ENCODE measurements at regions not wholly inside any gene's neighbourhood (a gene's known extent, or its start where the extent isn't known, plus 50 kb on each side); places are given as distances from the start of the nearest gene placed in this dataset.

DNA sequence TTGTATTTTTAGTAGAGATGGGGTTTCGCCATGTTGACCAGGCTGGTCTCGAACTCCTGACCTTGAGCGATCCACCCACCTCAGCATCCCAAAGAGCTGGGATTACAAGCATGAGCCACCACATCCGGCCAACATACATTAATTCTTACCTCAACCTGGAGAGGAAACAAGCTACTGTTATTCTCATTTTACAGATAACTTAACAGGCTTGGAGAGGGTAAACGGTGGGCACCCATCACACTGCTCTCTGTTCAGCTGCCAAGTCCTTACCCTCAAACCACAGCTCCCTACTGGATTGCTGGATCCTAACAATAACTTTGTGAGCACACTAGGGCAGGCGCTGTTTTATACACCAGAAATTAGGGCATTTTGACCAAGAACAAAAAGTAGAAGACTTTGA, 93.6 kb upstream of the BARHL2 start:
- H3K36me3 ChIP-seq, result no peaks in the 10 kb centered on the region
- ATAC-seq, result no peak
- H3K27me3 ChIP-seq, result no peaks in the 10 kb centered on the region
- H3K4me1 ChIP-seq, result no peaks in the 10 kb centered on the region
- no peak overlapping the region for H3K27ac ChIP-seq
- H3K4me3 ChIP-seq, result no peak overlapping the region
- peaks cover 0 to 6% (median 0%) of the 10 kb centered on the region in 3 donors for H3K9me3 ChIP-seq
- 81 to 87% methylated on average over 3 to 6 of the region's 6 CpGs for WGBS, 2 donors (ENCODE audit: low coverage in 1 of 2)
- no peak for TF ChIP-seq POLR2AphosphoS5 (IDR thresholded peaks at IDR 0.05)
- no peak for TF ChIP-seq POLR2A (IDR thresholded peaks at IDR 0.05)
- TF ChIP-seq, protein P1, sequence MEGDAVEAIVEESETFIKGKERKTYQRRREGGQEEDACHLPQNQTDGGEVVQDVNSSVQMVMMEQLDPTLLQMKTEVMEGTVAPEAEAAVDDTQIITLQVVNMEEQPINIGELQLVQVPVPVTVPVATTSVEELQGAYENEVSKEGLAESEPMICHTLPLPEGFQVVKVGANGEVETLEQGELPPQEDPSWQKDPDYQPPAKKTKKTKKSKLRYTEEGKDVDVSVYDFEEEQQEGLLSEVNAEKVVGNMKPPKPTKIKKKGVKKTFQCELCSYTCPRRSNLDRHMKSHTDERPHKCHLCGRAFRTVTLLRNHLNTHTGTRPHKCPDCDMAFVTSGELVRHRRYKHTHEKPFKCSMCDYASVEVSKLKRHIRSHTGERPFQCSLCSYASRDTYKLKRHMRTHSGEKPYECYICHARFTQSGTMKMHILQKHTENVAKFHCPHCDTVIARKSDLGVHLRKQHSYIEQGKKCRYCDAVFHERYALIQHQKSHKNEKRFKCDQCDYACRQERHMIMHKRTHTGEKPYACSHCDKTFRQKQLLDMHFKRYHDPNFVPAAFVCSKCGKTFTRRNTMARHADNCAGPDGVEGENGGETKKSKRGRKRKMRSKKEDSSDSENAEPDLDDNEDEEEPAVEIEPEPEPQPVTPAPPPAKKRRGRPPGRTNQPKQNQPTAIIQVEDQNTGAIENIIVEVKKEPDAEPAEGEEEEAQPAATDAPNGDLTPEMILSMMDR (IDR thresholded peaks at IDR 0.05), result no peak
- no peak for TF ChIP-seq EP300 (IDR thresholded peaks at IDR 0.05)

DNA sequence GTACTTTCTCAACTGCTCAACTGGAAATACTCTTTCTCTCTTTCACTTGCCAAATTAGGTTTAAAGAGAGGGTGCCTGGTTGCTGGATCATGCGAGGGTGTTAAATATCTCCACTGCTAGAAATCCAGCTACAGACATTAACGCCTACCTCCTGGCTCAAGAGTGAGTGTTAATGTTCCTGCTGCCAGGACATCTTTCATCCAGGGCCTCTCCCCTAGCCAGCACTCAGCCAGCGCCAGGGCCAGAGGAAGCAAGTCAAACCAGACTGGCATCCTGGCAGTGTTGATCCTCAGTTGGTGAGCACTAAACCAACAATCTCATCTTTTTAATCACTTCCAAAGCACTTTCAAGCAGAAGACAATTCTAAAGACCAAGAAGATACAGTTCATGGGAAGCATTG, 92.9 kb upstream of the BARHL2 start:
- TF ChIP-seq, protein P1 (IDR thresholded peaks at IDR 0.05), result no peak
- H3K4me1 ChIP-seq, result no peaks in the 10 kb centered on the region
- no peaks in the 10 kb centered on the region for H3K27me3 ChIP-seq
- peaks cover 0 to 6% (median 0%) of the 10 kb centered on the region in 3 donors for H3K9me3 ChIP-seq
- no peak overlapping the region for H3K4me3 ChIP-seq
- 40 to 50% methylated on average over 3 of the region's 3 CpGs for WGBS, 2 donors (ENCODE audit: low coverage in 1 of 2)
- ATAC-seq, result no peak
- no peak overlapping the region for H3K27ac ChIP-seq
- no peaks in the 10 kb centered on the region for H3K36me3 ChIP-seq

DNA sequence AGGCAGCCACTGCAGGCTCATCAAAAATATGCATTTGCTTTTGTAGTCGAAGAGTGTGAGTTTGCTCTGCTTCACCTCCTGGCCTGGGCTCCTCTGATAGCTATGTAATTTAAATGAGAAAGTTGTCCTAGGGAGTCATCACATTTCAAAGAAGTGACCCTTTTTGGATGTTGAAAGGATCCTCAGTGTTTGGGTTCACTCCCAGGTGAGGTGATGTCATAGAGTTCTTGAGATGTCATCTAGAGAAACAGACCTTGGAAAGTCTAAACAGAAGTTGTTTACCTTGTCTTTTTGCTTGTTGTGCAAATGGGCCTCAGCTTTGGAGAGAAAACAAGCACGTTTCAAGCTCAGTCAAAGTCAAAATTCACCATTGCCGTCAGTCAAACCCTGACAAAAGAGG, 92.0 kb upstream of the BARHL2 start:
- H3K27me3 ChIP-seq, result no peaks in the 10 kb centered on the region
- no peak overlapping the region for H3K4me3 ChIP-seq
- no peak for ATAC-seq
- H3K9me3 ChIP-seq, result peaks cover 0 to 11% (median 0%) of the 10 kb centered on the region in 3 donors
- TF ChIP-seq EP300 (IDR thresholded peaks at IDR 0.05), result no peak
- TF ChIP-seq, protein P1 (IDR thresholded peaks at IDR 0.05), result no peak
- TF ChIP-seq POLR2AphosphoS5 (IDR thresholded peaks at IDR 0.05), result no peak
- TF ChIP-seq POLR2A (IDR thresholded peaks at IDR 0.05), result no peak
- WGBS, 2 donors (ENCODE audit: low coverage in 1 of 2), result 25 to 27% methylated on average over 3 of the region's 3 CpGs
- H3K4me1 ChIP-seq, result no peaks in the 10 kb centered on the region
- no peak overlapping the region for H3K27ac ChIP-seq
- H3K36me3 ChIP-seq, result no peaks in the 10 kb centered on the region

DNA sequence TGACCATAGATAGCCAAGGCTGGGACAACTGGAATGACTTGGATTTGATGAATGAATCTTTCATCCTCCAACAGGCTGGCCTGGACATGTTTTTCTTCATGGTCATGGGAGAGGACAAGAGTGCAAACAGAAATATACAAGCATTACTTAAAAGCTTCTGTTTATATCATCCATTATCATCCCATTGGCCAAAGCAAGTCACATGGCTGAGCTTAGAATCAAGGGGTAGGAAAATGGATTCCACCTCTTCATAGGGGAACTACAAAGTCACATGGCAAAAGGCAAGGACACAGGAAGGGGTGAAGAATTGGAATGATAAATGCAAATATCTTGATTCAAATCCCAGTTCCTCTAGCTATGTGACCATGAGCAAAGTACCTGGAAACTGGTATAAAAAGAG, 90.2 kb upstream of the BARHL2 start:
- Histone ChIP-seq H3K27me3 (no peaks in the 10 kb centered on the region), H3K9me3 (peaks cover 0 to 16% (median 0%) of the 10 kb centered on the region in 3 donors), H3K36me3 (no peaks in the 10 kb centered on the region), H3K27ac (no peak overlapping the region), H3K4me1 (no peaks in the 10 kb centered on the region), H3K4me3 (no peak overlapping the region)
- no peak for ATAC-seq
- TF ChIP-seq POLR2A (IDR thresholded peaks at IDR 0.05) (no peak), POLR2AphosphoS5 (IDR thresholded peaks at IDR 0.05) (no peak), EP300 (IDR thresholded peaks at IDR 0.05) (no peak)
- TF ChIP-seq, protein P1 (IDR thresholded peaks at IDR 0.05), result no peak

DNA sequence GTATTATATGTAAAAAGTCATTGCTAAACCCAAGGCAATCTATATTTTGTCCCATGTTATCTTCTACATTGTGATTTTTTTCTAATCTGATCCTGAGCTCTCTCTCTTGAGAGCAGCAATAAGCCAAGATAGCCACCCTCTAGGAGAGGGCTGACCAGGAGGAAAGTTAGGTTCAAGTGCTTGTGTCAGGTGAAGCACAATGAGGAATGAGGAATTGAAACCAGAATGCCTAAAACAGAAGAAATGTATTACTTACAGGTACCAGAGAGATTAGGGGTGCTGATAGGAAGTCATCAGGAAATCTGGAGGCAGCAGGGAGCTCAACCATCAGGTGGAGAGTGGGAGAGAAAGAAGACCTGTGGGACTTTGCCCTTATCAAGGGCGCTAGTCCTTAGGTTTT, 85.5 kb upstream of the BARHL2 start:
- no peaks in the 10 kb centered on the region for H3K36me3 ChIP-seq
- no peak overlapping the region for H3K4me3 ChIP-seq
- ATAC-seq, result no peak
- 60% methylated on average over 1 of the region's 1 CpG; no CpG with 5 or more reads in 1 of the 2 donors for WGBS, 2 donors (ENCODE audit: low coverage in 1 of 2)
- H3K4me1 ChIP-seq, result no peaks in the 10 kb centered on the region
- H3K27me3 ChIP-seq, result peaks cover 3% of the 10 kb centered on the region
- H3K9me3 ChIP-seq, result peaks cover 0 to 20% (median 0%) of the 10 kb centered on the region in 3 donors
- no peak for TF ChIP-seq EP300 (IDR thresholded peaks at IDR 0.05)
- TF ChIP-seq, protein P1 (IDR thresholded peaks at IDR 0.05), result no peak
- no peak for TF ChIP-seq POLR2AphosphoS5 (IDR thresholded peaks at IDR 0.05)
- TF ChIP-seq POLR2A (IDR thresholded peaks at IDR 0.05), result no peak
- no peak overlapping the region for H3K27ac ChIP-seq
